HCT116 (cell line): ENCODE measurements at regions not wholly inside any gene's neighbourhood (a gene's known extent, or its start where the extent isn't known, plus 50 kb on each side); places are given as distances from the start of the nearest gene placed in this dataset.

ENCODE experiments used
- ATAC-seq: fragments of 200-7000 bp; cut with Tn5 transposase; 2 replicates; pipeline ENCODE4 v1.9.1; 2020; ENCODE audit warnings: mild to moderate bottlenecking, moderate library complexity
- BruUV-seq: library from RNA; stranded (reverse); fragments of 400-500 nt; replicated peaks from 2 replicates; lab custom pipeline; 2021; lab: Mats Ljungman, UMichigan
- CTCF ChIA-PET: fragments of 300-600 bp; sonication (Branson Sonifier 250); formaldehyde crosslinking; loops from one replicate; lab custom pipeline; 2021; ENCODE audit warnings: antibody characterized with exemption; lab: Charles Lee
- POLR2A ChIA-PET: fragments of 300-600, 350-600 bp; sonication (Branson Sonifier 250); formaldehyde crosslinking; loops from one replicate; lab custom pipeline; 2021; ENCODE audit warnings: antibody characterized with exemption; lab: Charles Lee
- RAD21 ChIA-PET, 2 experiments: fragments of 300-600 bp; sonication (Branson Sonifier 250); formaldehyde crosslinking; loops; one replicate each; lab custom pipeline; 2023; ENCODE audit warnings: low total read pairs in 2 of 2; ENCODE audit not compliant: uncharacterized antibody in 2 of 2, unreplicated experiment in 2 of 2, low non-redundant PET in 1 of 2; lab: Charles Lee
- DNase-seq: peaks from one replicate; pipeline ENCODE4 v3.0.0-alpha.2; 2010; ENCODE audit warnings: low read depth, low spot score
- H2AFZ ChIP-seq: fragments of 200-600 bp; shearing (Covaris generic), sonication (generic); 2 replicates; pipeline ENCODE4 v1.6.1; 2017; ENCODE audit warnings: low read depth, mixed run types, mixed read lengths, antibody characterized with exemption, low read length; ENCODE audit not compliant: poor library complexity, severe bottlenecking
- H3K27ac ChIP-seq: 2 replicates; pipeline ENCODE4 v1.5.1; 2012; ENCODE audit warnings: low read depth, low read length
- H3K27me3 ChIP-seq: fragments of 200-600 bp; sonication (generic); 2 replicates; pipeline ENCODE4 v1.6.1; 2016; ENCODE audit warnings: mixed run types, low read length, mixed read lengths; ENCODE audit not compliant: insufficient read depth
- H3K36me3 ChIP-seq, 2 experiments: fragments of 200-500 bp in 1 of 2; fragments of 200-600 bp in 1 of 2; sonication (Bioruptor generic) in 1 of 2; sonication (generic) in 1 of 2; 2 replicates each; pipeline versions ENCODE4 v1.5.1 to v1.6.1; 2014 to 2016; ENCODE audit warnings: low read length in 2 of 2, inconsistent platforms in 1 of 2, mixed read lengths in 1 of 2, mixed run types in 1 of 2; ENCODE audit not compliant: insufficient read depth in 2 of 2, control insufficient read depth in 1 of 2
- H3K4me1 ChIP-seq, 2 experiments: fragments of 200-600 bp in 1 of 2; sonication (generic) in 1 of 2; 2 replicates each; pipeline versions ENCODE4 v1.5.1 to v1.6.1; 2012 to 2017; ENCODE audit warnings: low read length in 2 of 2, inconsistent platforms in 1 of 2, mild to moderate bottlenecking in 1 of 2, mixed read lengths in 1 of 2, mixed run types in 1 of 2, moderate library complexity in 1 of 2; ENCODE audit not compliant: insufficient read depth in 2 of 2, control insufficient read depth in 1 of 2
- H3K4me2 ChIP-seq: fragments of 200-600 bp; sonication (generic); 2 replicates; pipeline ENCODE4 v1.6.1; 2017; ENCODE audit warnings: mixed run types, low read length, mixed read lengths
- H3K4me3 ChIP-seq, 2 experiments: fragments of 200-600 bp in 1 of 2; sonication (generic) in 1 of 2; replicated peaks in 1 of 2; 2 replicates each; pipeline ENCODE4 v1.5.1; 2011 to 2016; ENCODE audit warnings: low read length in 2 of 2, control low read depth in 1 of 2, low read depth in 1 of 2, mild to moderate bottlenecking in 1 of 2, mixed read lengths in 1 of 2, mixed run types in 1 of 2
- H3K79me2 ChIP-seq: fragments of 200-600 bp; sonication (generic); 2 replicates; pipeline ENCODE4 v1.6.1; 2017; ENCODE audit warnings: mild to moderate bottlenecking, mixed run types, low read length, moderate library complexity, mixed read lengths; ENCODE audit not compliant: insufficient read depth
- H3K9ac ChIP-seq: fragments of 200-600 bp; sonication (generic); 2 replicates; pipeline ENCODE4 v1.6.1; 2016; ENCODE audit warnings: low read length, mixed read lengths
- H3K9me2 ChIP-seq: fragments of 200-600 bp; sonication (generic), shearing (Covaris generic); 2 replicates; pipeline ENCODE4 v1.6.1; 2017; ENCODE audit warnings: mixed run types, mild to moderate bottlenecking, moderate library complexity; ENCODE audit not compliant: insufficient read depth
- H3K9me3 ChIP-seq, 2 experiments: fragments of 200-500 bp in 1 of 2; fragments of 200-600 bp in 1 of 2; sonication (Bioruptor generic) in 1 of 2; sonication (generic) in 1 of 2; 2 replicates each; pipeline ENCODE4 v1.6.1; 2014 to 2017; ENCODE audit warnings: low read length in 2 of 2, mixed read lengths in 2 of 2, inconsistent platforms in 1 of 2, low read depth in 1 of 2, mild to moderate bottlenecking in 1 of 2, mixed run types in 1 of 2, moderate library complexity in 1 of 2; ENCODE audit not compliant: control insufficient read depth in 1 of 2, insufficient read depth in 1 of 2
- H4K20me1 ChIP-seq: fragments of 200-600 bp; sonication (generic), shearing (Covaris generic); 2 replicates; pipeline ENCODE4 v1.6.1; 2017; ENCODE audit warnings: mixed run types, mild to moderate bottlenecking, moderate library complexity; ENCODE audit not compliant: insufficient read depth
- CBX3 ChIP-seq: IDR thresholded peaks from 2 replicates; pipeline ENCODE4 v1.6.1; 2012; ENCODE audit warnings: low read depth
- CEBPB ChIP-seq: IDR thresholded peaks from 2 replicates; pipeline ENCODE4 v1.6.1; 2012; ENCODE audit warnings: low read depth
- EZH2 ChIP-seq: fragments of 200-600 bp; sonication (generic); IDR thresholded peaks from 2 replicates; pipeline ENCODE4 v1.6.1; 2017; ENCODE audit warnings: antibody characterized with exemption, mixed run types
- EZH2phosphoT487 ChIP-seq: fragments of 200-600 bp; IDR thresholded peaks from 2 replicates; pipeline ENCODE4 v1.6.1; 2018; ENCODE audit warnings: antibody characterized with exemption, borderline replicate concordance
- FOSL1 ChIP-seq: IDR thresholded peaks from 2 replicates; pipeline ENCODE4 v1.6.1; 2012; ENCODE audit warnings: low read depth
- JUND ChIP-seq: IDR thresholded peaks from 2 replicates; pipeline ENCODE4 v1.6.1; 2012
- POLR2A ChIP-seq: IDR thresholded peaks from 2 replicates; pipeline ENCODE4 v1.7.0; 2011; ENCODE audit warnings: borderline replicate concordance; ENCODE audit not compliant: insufficient read depth, insufficient read length; ENCODE audit errors: extremely low read depth
- POLR2AphosphoS5 ChIP-seq: IDR thresholded peaks from 2 replicates; pipeline ENCODE4 v1.6.1; 2011; ENCODE audit warnings: mild to moderate bottlenecking, low read depth, low read length, moderate library complexity
- RAD21 ChIP-seq: IDR thresholded peaks from 2 replicates; pipeline ENCODE4 v1.6.1; 2012; ENCODE audit warnings: low read depth, mild to moderate bottlenecking
- SIN3A ChIP-seq: IDR thresholded peaks from 2 replicates; pipeline ENCODE4 v1.6.1; 2012; ENCODE audit warnings: low read depth
- SRF ChIP-seq: IDR thresholded peaks from 2 replicates; pipeline ENCODE4 v1.6.1; 2012; ENCODE audit warnings: low read depth
- TCF7L2 ChIP-seq: IDR thresholded peaks from 2 replicates; pipeline ENCODE4 v1.7.0; 2011; ENCODE audit warnings: borderline replicate concordance, inconsistent platforms; ENCODE audit not compliant: insufficient read depth, insufficient read length; ENCODE audit errors: extremely low read depth
- YY1 ChIP-seq: IDR thresholded peaks from 2 replicates; pipeline ENCODE4 v1.6.1; 2011; ENCODE audit warnings: low read length, low read depth, moderate library complexity, mild to moderate bottlenecking; ENCODE audit not compliant: insufficient replicate concordance; ENCODE audit errors: extremely low read depth
- ZNF274 ChIP-seq: fragments of 200-500 bp; sonication (Bioruptor generic); IDR thresholded peaks from 2 replicates; pipeline ENCODE4 v1.6.1; 2014; ENCODE audit warnings: mild to moderate bottlenecking, low read depth, low read length, inconsistent platforms
- intact Hi-C: fragments of 100-400 bp; cut with micrococcal nuclease; formaldehyde crosslinking; loops from 2 replicates; pipeline ENCODE4 v1.10.0; 2022
- TF ChIP-seq, protein P1 (sequence below), 3 experiments: fragments of 200-600 bp in 1 of 3; sonication (generic) in 1 of 3; IDR thresholded peaks in 2 of 3; conservative IDR thresholded peaks in 1 of 3; 2 replicates each; pipeline ENCODE4 v1.5.1; 2012 to 2017; ENCODE audit warnings: low read depth in 2 of 3, low read length in 2 of 3, antibody characterized with exemption in 1 of 3, borderline replicate concordance in 1 of 3, control low read depth in 1 of 3, mild to moderate bottlenecking in 1 of 3, mixed read lengths in 1 of 3, mixed run types in 1 of 3, moderate library complexity in 1 of 3; ENCODE audit not compliant: insufficient read depth in 1 of 3
- TF ChIP-seq, protein P2 (sequence below): IDR thresholded peaks from 2 replicates; pipeline ENCODE4 v1.6.1; 2012; ENCODE audit warnings: low read depth
- TF ChIP-seq, protein P3 (sequence below): IDR thresholded peaks from 2 replicates; pipeline ENCODE4 v1.6.1; 2012

DNA sequence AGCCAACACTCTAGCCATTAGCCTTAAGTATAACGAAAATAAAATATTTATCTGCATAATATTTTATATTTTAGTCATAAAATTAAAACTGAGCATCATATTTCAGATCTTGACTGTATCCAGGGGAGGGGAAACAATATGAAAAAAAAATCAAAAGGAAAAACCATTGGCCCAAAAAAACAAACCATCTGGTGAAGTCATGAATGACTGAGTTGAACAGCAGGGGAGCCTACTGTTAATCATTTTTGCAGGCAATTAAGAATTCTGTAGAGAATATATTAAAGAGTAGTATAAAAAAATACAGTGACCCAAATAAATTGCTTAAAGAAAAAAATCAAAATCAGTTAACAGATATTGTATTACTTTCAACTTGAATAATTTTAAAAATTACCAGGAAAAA is 224.8 kb downstream of the C12orf50 start:
- Histone ChIP-seq H3K27ac (no peak overlapping the region), H3K27me3 (no peaks in the 10 kb centered on the region), H3K36me3 (no peaks in the 10 kb centered on the region), H3K9me3 (no peaks in the 10 kb centered on the region), H3K79me2 (no peaks in the 10 kb centered on the region), H2AFZ (no peak overlapping the region), H3K4me1 (peaks cover 0 to 10% of the 10 kb centered on the region in 2 experiments; a peak in 1 of 4 replicates), H3K9me2 (no peaks in the 10 kb centered on the region), H3K9ac (no peak overlapping the region), H4K20me1 (no peaks in the 10 kb centered on the region), H3K4me2 (no peak overlapping the region), H3K4me3 (no peak overlapping the region)
- RAD21 ChIA-PET: no interaction called here
- no peak for TF ChIP-seq CEBPB
- no peak for TF ChIP-seq POLR2A
- TF ChIP-seq YY1: no peak
- TF ChIP-seq EZH2: no peak
- TF ChIP-seq, protein P1, sequence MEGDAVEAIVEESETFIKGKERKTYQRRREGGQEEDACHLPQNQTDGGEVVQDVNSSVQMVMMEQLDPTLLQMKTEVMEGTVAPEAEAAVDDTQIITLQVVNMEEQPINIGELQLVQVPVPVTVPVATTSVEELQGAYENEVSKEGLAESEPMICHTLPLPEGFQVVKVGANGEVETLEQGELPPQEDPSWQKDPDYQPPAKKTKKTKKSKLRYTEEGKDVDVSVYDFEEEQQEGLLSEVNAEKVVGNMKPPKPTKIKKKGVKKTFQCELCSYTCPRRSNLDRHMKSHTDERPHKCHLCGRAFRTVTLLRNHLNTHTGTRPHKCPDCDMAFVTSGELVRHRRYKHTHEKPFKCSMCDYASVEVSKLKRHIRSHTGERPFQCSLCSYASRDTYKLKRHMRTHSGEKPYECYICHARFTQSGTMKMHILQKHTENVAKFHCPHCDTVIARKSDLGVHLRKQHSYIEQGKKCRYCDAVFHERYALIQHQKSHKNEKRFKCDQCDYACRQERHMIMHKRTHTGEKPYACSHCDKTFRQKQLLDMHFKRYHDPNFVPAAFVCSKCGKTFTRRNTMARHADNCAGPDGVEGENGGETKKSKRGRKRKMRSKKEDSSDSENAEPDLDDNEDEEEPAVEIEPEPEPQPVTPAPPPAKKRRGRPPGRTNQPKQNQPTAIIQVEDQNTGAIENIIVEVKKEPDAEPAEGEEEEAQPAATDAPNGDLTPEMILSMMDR (IDR thresholded peaks at IDR 0.05 in 2 of 3, conservative IDR thresholded peaks at IDR 0.05 in 1 of 3; ENCODE audit: borderline replicate concordance in 1 of 3, insufficient read depth in 1 of 3, low read depth in 2 of 3, low read length in 2 of 3): no peak
- TF ChIP-seq RAD21: no peak
- no peak for TF ChIP-seq TCF7L2
- BruUV-seq: no TSS peak
- ATAC-seq (no peak), DNase-seq (no peak)
- POLR2A ChIA-PET: interaction anchor here (0.7 kb wide), 1 partner anchor 33 kb away, joined by 3 read pairs; no protein-coding TSS in a partner anchor
- CTCF ChIA-PET: no interaction called here
- intact Hi-C loops: no loop called here

DNA sequence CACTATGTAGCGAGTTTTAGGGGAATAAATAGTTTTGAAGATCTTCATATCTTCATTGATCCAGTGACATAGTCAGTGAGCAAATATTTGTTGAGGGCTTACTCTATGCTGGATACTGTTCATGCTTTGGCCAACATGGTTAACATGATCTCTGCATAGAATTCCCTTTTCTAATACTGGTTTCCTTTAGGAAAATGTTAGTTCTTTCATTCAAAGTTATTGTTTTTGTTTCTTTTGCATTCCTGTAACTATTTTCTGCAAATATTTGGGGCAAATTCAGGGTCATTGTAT is 226.5 kb downstream of the C12orf50 start:
- Histone ChIP-seq H4K20me1 (no peaks in the 10 kb centered on the region), H3K9me3 (no peaks in the 10 kb centered on the region), H3K9me2 (no peaks in the 10 kb centered on the region), H3K4me2 (no peak overlapping the region), H3K4me1 (peaks cover 0 to 10% of the 10 kb centered on the region in 2 experiments; a peak in 1 of 4 replicates), H2AFZ (no peak overlapping the region), H3K27ac (no peak overlapping the region), H3K36me3 (no peaks in the 10 kb centered on the region), H3K4me3 (no peak overlapping the region), H3K27me3 (no peaks in the 10 kb centered on the region), H3K9ac (no peak overlapping the region), H3K79me2 (no peaks in the 10 kb centered on the region)
- BruUV-seq: no TSS peak
- no peak for TF ChIP-seq ZNF274
- no peak for TF ChIP-seq EZH2phosphoT487
- no peak for TF ChIP-seq CBX3
- TF ChIP-seq SRF: no peak
- TF ChIP-seq, protein P2, sequence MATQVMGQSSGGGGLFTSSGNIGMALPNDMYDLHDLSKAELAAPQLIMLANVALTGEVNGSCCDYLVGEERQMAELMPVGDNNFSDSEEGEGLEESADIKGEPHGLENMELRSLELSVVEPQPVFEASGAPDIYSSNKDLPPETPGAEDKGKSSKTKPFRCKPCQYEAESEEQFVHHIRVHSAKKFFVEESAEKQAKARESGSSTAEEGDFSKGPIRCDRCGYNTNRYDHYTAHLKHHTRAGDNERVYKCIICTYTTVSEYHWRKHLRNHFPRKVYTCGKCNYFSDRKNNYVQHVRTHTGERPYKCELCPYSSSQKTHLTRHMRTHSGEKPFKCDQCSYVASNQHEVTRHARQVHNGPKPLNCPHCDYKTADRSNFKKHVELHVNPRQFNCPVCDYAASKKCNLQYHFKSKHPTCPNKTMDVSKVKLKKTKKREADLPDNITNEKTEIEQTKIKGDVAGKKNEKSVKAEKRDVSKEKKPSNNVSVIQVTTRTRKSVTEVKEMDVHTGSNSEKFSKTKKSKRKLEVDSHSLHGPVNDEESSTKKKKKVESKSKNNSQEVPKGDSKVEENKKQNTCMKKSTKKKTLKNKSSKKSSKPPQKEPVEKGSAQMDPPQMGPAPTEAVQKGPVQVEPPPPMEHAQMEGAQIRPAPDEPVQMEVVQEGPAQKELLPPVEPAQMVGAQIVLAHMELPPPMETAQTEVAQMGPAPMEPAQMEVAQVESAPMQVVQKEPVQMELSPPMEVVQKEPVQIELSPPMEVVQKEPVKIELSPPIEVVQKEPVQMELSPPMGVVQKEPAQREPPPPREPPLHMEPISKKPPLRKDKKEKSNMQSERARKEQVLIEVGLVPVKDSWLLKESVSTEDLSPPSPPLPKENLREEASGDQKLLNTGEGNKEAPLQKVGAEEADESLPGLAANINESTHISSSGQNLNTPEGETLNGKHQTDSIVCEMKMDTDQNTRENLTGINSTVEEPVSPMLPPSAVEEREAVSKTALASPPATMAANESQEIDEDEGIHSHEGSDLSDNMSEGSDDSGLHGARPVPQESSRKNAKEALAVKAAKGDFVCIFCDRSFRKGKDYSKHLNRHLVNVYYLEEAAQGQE: no peak
- no peak for TF ChIP-seq POLR2AphosphoS5
- no peak for TF ChIP-seq JUND
- TF ChIP-seq RAD21: no peak
- TF ChIP-seq CEBPB: no peak
- TF ChIP-seq SIN3A: no peak
- TF ChIP-seq POLR2A: no peak
- no peak for TF ChIP-seq YY1
- TF ChIP-seq, protein P3, sequence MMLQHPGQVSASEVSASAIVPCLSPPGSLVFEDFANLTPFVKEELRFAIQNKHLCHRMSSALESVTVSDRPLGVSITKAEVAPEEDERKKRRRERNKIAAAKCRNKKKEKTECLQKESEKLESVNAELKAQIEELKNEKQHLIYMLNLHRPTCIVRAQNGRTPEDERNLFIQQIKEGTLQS: no peak
- TF ChIP-seq FOSL1: no peak
- RAD21 ChIA-PET: no interaction called here
- ATAC-seq: no peak
- POLR2A ChIA-PET: no interaction called here
- intact Hi-C loops: no loop called here
- no peak for DNase-seq
- CTCF ChIA-PET: no interaction called here
